ENCODE measurements at regions not wholly inside any gene's neighbourhood (a gene's known extent, or its start where the extent isn't known, plus 50 kb on each side); places are given as distances from the start of the nearest gene placed in this dataset.

DNA sequence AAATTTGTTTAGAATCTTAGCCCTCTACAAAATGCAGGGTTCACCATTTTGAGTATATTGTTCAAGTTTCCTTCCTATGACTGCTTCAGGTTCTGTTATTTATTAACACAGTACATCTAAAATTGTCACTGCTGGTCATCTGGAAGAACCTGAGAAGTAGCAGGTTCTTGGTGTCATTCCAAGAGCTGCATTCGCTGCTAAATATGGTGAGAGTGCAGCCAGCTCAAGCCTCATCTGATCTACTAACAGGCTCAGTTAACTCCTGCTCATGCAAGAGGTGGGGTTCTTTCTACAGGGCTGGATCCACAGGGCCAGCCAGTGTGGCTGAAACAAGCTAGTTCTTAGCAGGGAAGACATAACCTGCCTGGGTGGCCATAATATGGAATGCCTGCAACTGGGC is 1946.1 kb downstream of the TP53TG3F start:
- H3K4me3 Mint-ChIP-seq: no peak overlapping the region
- H3K27me3 Mint-ChIP-seq (ENCODE audit: low read depth): peaks cover 8% of the 10 kb centered on the region
- DNase-seq (ENCODE audit: low spot score): no peak
- TF ChIP-seq, protein P1, sequence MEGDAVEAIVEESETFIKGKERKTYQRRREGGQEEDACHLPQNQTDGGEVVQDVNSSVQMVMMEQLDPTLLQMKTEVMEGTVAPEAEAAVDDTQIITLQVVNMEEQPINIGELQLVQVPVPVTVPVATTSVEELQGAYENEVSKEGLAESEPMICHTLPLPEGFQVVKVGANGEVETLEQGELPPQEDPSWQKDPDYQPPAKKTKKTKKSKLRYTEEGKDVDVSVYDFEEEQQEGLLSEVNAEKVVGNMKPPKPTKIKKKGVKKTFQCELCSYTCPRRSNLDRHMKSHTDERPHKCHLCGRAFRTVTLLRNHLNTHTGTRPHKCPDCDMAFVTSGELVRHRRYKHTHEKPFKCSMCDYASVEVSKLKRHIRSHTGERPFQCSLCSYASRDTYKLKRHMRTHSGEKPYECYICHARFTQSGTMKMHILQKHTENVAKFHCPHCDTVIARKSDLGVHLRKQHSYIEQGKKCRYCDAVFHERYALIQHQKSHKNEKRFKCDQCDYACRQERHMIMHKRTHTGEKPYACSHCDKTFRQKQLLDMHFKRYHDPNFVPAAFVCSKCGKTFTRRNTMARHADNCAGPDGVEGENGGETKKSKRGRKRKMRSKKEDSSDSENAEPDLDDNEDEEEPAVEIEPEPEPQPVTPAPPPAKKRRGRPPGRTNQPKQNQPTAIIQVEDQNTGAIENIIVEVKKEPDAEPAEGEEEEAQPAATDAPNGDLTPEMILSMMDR (IDR thresholded peaks at IDR 0.05): no peak
- TF ChIP-seq NR1H2 (CRISPR knock-in tag; IDR thresholded peaks at IDR 0.05) (no peak), FOXP4 (CRISPR knock-in tag; IDR thresholded peaks at IDR 0.05) (no peak), MAX (CRISPR knock-in tag; IDR thresholded peaks at IDR 0.05) (no peak), HMGA2 (CRISPR knock-in tag; IDR thresholded peaks at IDR 0.05) (no peak), TEAD1 (CRISPR knock-in tag; IDR thresholded peaks at IDR 0.05) (no peak), ATF3 (CRISPR knock-in tag; conservative IDR thresholded peaks at IDR 0.05) (no peak), JAZF1 (CRISPR knock-in tag; IDR thresholded peaks at IDR 0.05) (no peak), ESRRA (CRISPR knock-in tag; IDR thresholded peaks at IDR 0.05; ENCODE audit: borderline replicate concordance) (no peak), NR3C1 (CRISPR knock-in tag; conservative IDR thresholded peaks at IDR 0.05; ENCODE audit: low read depth) (no peak), E2F5 (CRISPR knock-in tag; IDR thresholded peaks at IDR 0.05) (no peak), STAT6 (CRISPR knock-in tag; conservative IDR thresholded peaks at IDR 0.05; ENCODE audit: low read depth) (no peak)
- TF ChIP-seq, protein P2, sequence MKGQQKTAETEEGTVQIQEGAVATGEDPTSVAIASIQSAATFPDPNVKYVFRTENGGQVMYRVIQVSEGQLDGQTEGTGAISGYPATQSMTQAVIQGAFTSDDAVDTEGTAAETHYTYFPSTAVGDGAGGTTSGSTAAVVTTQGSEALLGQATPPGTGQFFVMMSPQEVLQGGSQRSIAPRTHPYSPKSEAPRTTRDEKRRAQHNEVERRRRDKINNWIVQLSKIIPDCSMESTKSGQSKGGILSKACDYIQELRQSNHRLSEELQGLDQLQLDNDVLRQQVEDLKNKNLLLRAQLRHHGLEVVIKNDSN (CRISPR knock-in tag; IDR thresholded peaks at IDR 0.05): no peak
- H3K27ac Mint-ChIP-seq: no peak overlapping the region
- peaks cover 69% of the 10 kb centered on the region for H3K9me3 Mint-ChIP-seq
- peaks cover 66% of the 10 kb centered on the region for H3K36me3 Mint-ChIP-seq
- POLR2A ChIA-PET: no interaction called here
- CTCF ChIA-PET: no interaction called here
- no peaks in the 10 kb centered on the region for H3K4me1 Mint-ChIP-seq
- ATAC-seq: no peak

DNA sequence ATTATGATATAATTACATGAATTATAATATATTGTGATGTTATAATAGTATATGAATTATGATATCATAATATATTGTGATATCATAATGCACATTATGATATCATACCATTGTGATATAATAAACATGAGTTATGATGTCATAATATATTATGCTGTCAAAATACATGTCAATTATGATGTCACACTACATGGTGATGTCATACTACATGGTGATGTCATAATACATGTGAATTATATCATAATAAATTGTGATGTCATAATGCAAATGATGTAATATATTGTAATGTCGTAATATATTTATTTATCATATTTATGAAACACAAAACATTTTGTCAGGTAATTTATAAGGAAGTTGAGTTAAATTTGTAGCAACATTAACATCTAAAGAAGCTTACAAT is 1950.1 kb downstream of the TP53TG3F start:
- no peak for DNase-seq (ENCODE audit: low spot score)
- peaks cover 8% of the 10 kb centered on the region for H3K27me3 Mint-ChIP-seq (ENCODE audit: low read depth)
- H3K27ac Mint-ChIP-seq: no peak overlapping the region
- ATAC-seq: no peak
- no peak overlapping the region for H3K4me3 Mint-ChIP-seq
- POLR2A ChIA-PET: no interaction called here
- peaks cover 68% of the 10 kb centered on the region for H3K9me3 Mint-ChIP-seq
- H3K36me3 Mint-ChIP-seq: peaks cover 62% of the 10 kb centered on the region
- CTCF ChIA-PET: no interaction called here
- no peaks in the 10 kb centered on the region for H3K4me1 Mint-ChIP-seq
- TF ChIP-seq SP1 (CRISPR knock-in tag; conservative IDR thresholded peaks at IDR 0.05) (no peak), PRRX2 (CRISPR knock-in tag; IDR thresholded peaks at IDR 0.05) (no peak), TEAD4 (CRISPR knock-in tag; IDR thresholded peaks at IDR 0.05) (no peak)

All from WTC11 (cell line).